COLO668 (cell line): ENCODE measurements at regions not wholly inside any gene's neighbourhood (a gene's known extent, or its start where the extent isn't known, plus 50 kb on each side); places are given as distances from the start of the nearest gene placed in this dataset.

Source experiments
- DNase-seq: peaks from one replicate; lab custom pipeline; 2025; ENCODE audit not compliant: unreplicated experiment; lab: John Stamatoyannopoulos, UW

GRCh38 chr3:20352546-20353179 lies 166.7 kb upstream of the SGO1 start:
- no peak for DNase-seq

- DNase-seq: no peak
Observed at GRCh38 chr3:20350449-20350848, 164.4 kb upstream of the SGO1 start.

GRCh38 chr3:20346916-20347315 lies 160.9 kb upstream of the SGO1 start:
- DNase-seq: no peak

GRCh38 chr3:20346369-20346768 lies 160.4 kb upstream of the SGO1 start:
- DNase-seq: no peak

- no peak for DNase-seq
Observed at GRCh38 chr3:20344400-20344959, 158.5 kb upstream of the SGO1 start.

- no peak for DNase-seq
Observed at GRCh38 chr3:20343790-20344189, 157.8 kb upstream of the SGO1 start.

GRCh38 chr3:20340324-20340928 lies 154.4 kb upstream of the SGO1 start:
- DNase-seq: peak; percentile 40

- DNase-seq: no peak
Observed at GRCh38 chr3:20336572-20336971, 150.6 kb upstream of the SGO1 start.

GRCh38 chr3:20334842-20335241 lies 148.8 kb upstream of the SGO1 start:
- no peak for DNase-seq

GRCh38 chr3:20327889-20328288 lies 141.9 kb upstream of the SGO1 start:
- no peak for DNase-seq

- DNase-seq: no peak
Observed at GRCh38 chr3:20326541-20326940, 140.5 kb upstream of the SGO1 start.

- no peak for DNase-seq
Observed at GRCh38 chr3:20325563-20325962, 139.6 kb upstream of the SGO1 start.

- DNase-seq: no peak
Observed at GRCh38 chr3:20324664-20325478, 138.9 kb upstream of the SGO1 start.

- no peak for DNase-seq
Observed at GRCh38 chr3:20323307-20323927, 137.4 kb upstream of the SGO1 start.

- DNase-seq: no peak
Observed at GRCh38 chr3:20322085-20322484, 136.1 kb upstream of the SGO1 start.

- no peak for DNase-seq
Observed at GRCh38 chr3:20321391-20322047, 135.5 kb upstream of the SGO1 start.

- no peak for DNase-seq
Observed at GRCh38 chr3:20320489-20320888, 134.5 kb upstream of the SGO1 start.

- DNase-seq: no peak
Observed at GRCh38 chr3:20319551-20319950, 133.5 kb upstream of the SGO1 start.

GRCh38 chr3:20317616-20318015 lies 131.6 kb upstream of the SGO1 start:
- no peak for DNase-seq

- no peak for DNase-seq
Observed at GRCh38 chr3:20316238-20316637, 130.2 kb upstream of the SGO1 start.

- no peak for DNase-seq
Observed at GRCh38 chr3:20310629-20311028, 124.6 kb upstream of the SGO1 start.
